Testis (tissue), 2 donors: ENCODE measurements at regions not wholly inside any gene's neighbourhood (a gene's known extent, or its start where the extent isn't known, plus 50 kb on each side); places are given as distances from the start of the nearest gene placed in this dataset.

Experiments
- CTCF ChIP-seq, 3 experiments: fragments of 450-650 bp in 2 of 3; fragments of 200-600 bp in 1 of 3; sonication (generic) in 1 of 3; IDR thresholded peaks; one replicate each; pipeline ENCODE4 v1.5.1; 2016 to 2019; ENCODE audit warnings: antibody characterized with exemption in 3 of 3, mild to moderate bottlenecking in 2 of 3, moderate library complexity in 1 of 3
- POLR2A ChIP-seq: fragments of 450-650 bp; IDR thresholded peaks from one replicate; pipeline ENCODE4 v1.6.1; 2017; ENCODE audit warnings: antibody characterized with exemption, mild to moderate bottlenecking, moderate library complexity

GRCh38 chr9:517993-518392, 303.3 kb downstream of the DOCK8 start:
- TF ChIP-seq CTCF (IDR thresholded peaks at IDR 0.05) (no peak), POLR2A (no peak)
